ENCODE measurements at regions not wholly inside any gene's neighbourhood (a gene's known extent, or its start where the extent isn't known, plus 50 kb on each side); places are given as distances from the start of the nearest gene placed in this dataset.

DNA sequence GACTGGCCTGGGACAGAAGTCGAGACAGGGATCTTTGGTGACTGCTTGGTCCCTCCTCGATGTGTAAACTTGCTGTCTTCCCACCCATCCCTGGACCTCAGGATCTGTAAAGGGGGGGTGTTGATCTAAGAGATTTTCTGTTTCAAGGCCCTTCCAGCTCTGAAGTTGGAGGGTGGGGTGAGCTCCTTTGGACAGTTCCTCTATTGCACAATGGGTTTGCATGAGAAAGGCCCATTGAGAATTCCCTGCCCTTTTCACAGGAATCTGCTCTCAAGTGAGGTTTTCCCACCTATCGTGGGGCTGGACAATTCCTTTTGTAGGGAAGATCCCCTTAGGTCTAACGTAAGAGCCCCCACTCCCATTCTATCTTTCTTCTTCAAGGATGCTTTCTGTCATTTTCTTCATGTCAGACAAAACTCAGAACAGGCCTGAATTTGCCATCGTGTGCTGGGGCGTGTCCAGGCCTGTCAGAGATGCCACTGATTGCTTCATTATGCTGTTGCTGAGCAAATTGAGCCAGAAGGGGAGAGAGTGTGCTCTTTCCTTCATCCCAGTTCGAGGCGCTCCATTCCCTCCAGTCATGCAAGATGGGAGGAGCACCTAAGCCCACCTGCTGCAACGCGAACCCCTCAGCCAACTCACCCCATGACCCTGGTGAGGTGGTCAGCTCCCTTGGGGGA lies 149.9 kb upstream of the IGSF21 start:
- Histone ChIP-seq H3K27me3 (replicated peaks; ENCODE audit: insufficient read depth, low read depth, low read length, poor library complexity) (peaks cover 13% of the 10 kb centered on the region), H3K4me3 (ENCODE audit: low read depth, low read length, poor library complexity, severe bottlenecking) (no peak overlapping the region), H3K4me1 (ENCODE audit: insufficient read depth, low read length, poor library complexity, severe bottlenecking) (no peaks in the 10 kb centered on the region), H3K36me3 (ENCODE audit: insufficient read depth, low read length, poor library complexity, severe bottlenecking) (no peaks in the 10 kb centered on the region), H3K27ac (ENCODE audit: low read depth, low read length, poor library complexity, severe bottlenecking) (no peak overlapping the region), H3K9me3 (ENCODE audit: low read depth, low read length, poor library complexity, severe bottlenecking) (no peaks in the 10 kb centered on the region)
- ChIA-PET CTCF (no interaction called here), POLR2A (ENCODE audit: low non-redundant PET) (no interaction called here)
- intact Hi-C loops (cut with micrococcal nuclease; ENCODE audit: unreplicated experiment): no loop called here
- no peak for TF ChIP-seq EZH2 (IDR thresholded peaks at IDR 0.05; ENCODE audit: borderline replicate concordance, low read depth, low read length, poor library complexity, severe bottlenecking)
- TF ChIP-seq, protein P1, sequence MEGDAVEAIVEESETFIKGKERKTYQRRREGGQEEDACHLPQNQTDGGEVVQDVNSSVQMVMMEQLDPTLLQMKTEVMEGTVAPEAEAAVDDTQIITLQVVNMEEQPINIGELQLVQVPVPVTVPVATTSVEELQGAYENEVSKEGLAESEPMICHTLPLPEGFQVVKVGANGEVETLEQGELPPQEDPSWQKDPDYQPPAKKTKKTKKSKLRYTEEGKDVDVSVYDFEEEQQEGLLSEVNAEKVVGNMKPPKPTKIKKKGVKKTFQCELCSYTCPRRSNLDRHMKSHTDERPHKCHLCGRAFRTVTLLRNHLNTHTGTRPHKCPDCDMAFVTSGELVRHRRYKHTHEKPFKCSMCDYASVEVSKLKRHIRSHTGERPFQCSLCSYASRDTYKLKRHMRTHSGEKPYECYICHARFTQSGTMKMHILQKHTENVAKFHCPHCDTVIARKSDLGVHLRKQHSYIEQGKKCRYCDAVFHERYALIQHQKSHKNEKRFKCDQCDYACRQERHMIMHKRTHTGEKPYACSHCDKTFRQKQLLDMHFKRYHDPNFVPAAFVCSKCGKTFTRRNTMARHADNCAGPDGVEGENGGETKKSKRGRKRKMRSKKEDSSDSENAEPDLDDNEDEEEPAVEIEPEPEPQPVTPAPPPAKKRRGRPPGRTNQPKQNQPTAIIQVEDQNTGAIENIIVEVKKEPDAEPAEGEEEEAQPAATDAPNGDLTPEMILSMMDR (conservative IDR thresholded peaks at IDR 0.05; ENCODE audit: low read depth, low read length): no peak
- no peak for DNase-seq (ENCODE audit: low spot score)
- BruUV-seq (replicated peaks): no TSS peak

DNA sequence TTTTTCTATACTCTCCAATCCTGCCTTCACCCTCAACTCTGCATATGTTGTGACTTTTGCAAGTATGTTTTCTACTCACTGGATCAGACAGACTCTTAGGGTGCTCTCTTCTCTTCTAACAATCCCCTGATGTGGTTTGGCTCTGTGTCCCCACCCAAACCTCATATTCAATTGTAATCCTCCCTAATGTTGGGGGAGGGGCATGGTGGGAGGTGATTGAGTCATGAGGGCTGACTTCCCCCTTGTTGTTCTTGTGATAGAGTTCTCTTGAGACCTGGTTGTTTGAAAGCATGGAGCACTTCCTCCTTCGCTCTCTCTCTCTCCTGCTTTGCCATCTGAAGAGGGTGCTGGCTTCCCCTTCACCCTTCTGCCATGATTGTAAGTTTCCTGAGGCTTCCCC lies 148.9 kb upstream of the IGSF21 start:
- no peaks in the 10 kb centered on the region for H3K36me3 ChIP-seq (ENCODE audit: insufficient read depth, low read length, poor library complexity, severe bottlenecking)
- TF ChIP-seq, protein P1 (conservative IDR thresholded peaks at IDR 0.05; ENCODE audit: low read depth, low read length): no peak
- TF ChIP-seq EZH2 (IDR thresholded peaks at IDR 0.05; ENCODE audit: borderline replicate concordance, low read depth, low read length, poor library complexity, severe bottlenecking): no peak
- no TSS peak for BruUV-seq (replicated peaks)
- ChIA-PET CTCF (no interaction called here), POLR2A (ENCODE audit: low non-redundant PET) (no interaction called here)
- H3K4me1 ChIP-seq (ENCODE audit: insufficient read depth, low read length, poor library complexity, severe bottlenecking): no peaks in the 10 kb centered on the region
- peaks cover 11% of the 10 kb centered on the region for H3K27me3 ChIP-seq (replicated peaks; ENCODE audit: insufficient read depth, low read depth, low read length, poor library complexity)
- no peak overlapping the region for H3K4me3 ChIP-seq (ENCODE audit: low read depth, low read length, poor library complexity, severe bottlenecking)
- H3K9me3 ChIP-seq (ENCODE audit: low read depth, low read length, poor library complexity, severe bottlenecking): no peaks in the 10 kb centered on the region
- DNase-seq (ENCODE audit: low spot score): no peak
- intact Hi-C loops (cut with micrococcal nuclease; ENCODE audit: unreplicated experiment): no loop called here
- no peak overlapping the region for H3K27ac ChIP-seq (ENCODE audit: low read depth, low read length, poor library complexity, severe bottlenecking)

DNA sequence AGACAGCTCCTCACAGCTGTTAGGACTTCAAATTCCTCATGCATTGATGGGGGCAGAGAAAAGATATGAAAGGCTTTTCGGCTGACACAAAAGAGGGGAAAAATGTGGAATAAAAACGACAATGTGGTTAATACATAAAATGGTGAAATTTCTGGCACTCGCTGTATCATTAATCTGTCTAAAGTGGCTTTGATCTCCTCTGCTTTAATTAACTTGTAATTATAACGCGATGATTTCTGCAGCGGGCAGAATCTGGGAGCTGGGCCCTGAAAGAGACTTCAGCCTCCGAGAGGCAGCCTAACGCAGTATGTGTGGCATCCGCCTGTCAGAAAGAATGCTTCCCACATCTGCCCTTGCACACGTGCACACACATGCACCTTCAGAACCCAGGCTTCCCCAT lies 144.1 kb upstream of the IGSF21 start:
- Histone ChIP-seq H3K4me3 (ENCODE audit: low read depth, low read length, poor library complexity, severe bottlenecking) (no peak overlapping the region), H3K27me3 (replicated peaks; ENCODE audit: insufficient read depth, low read depth, low read length, poor library complexity) (peaks cover 11% of the 10 kb centered on the region), H3K36me3 (ENCODE audit: insufficient read depth, low read length, poor library complexity, severe bottlenecking) (no peaks in the 10 kb centered on the region), H3K27ac (ENCODE audit: low read depth, low read length, poor library complexity, severe bottlenecking) (no peak overlapping the region), H3K4me1 (ENCODE audit: insufficient read depth, low read length, poor library complexity, severe bottlenecking) (no peaks in the 10 kb centered on the region), H3K9me3 (ENCODE audit: low read depth, low read length, poor library complexity, severe bottlenecking) (no peaks in the 10 kb centered on the region)
- POLR2A ChIA-PET (ENCODE audit: low non-redundant PET): no interaction called here
- DNase-seq (ENCODE audit: low spot score): no peak
- CTCF ChIA-PET: no interaction called here
- no TSS peak for BruUV-seq (replicated peaks)
- intact Hi-C loops (cut with micrococcal nuclease; ENCODE audit: unreplicated experiment): no loop called here
- no peak for TF ChIP-seq EZH2 (IDR thresholded peaks at IDR 0.05; ENCODE audit: borderline replicate concordance, low read depth, low read length, poor library complexity, severe bottlenecking)
- TF ChIP-seq, protein P1 (conservative IDR thresholded peaks at IDR 0.05; ENCODE audit: low read depth, low read length): no peak
